ENCODE measurements at regions not wholly inside any gene's neighbourhood (a gene's known extent, or its start where the extent isn't known, plus 50 kb on each side); places are given as distances from the start of the nearest gene placed in this dataset.

GRCh38 chr15:39458131-39458530 lies 122.7 kb upstream of the THBS1 start:
- DNase-seq: no peak
- intact Hi-C loops (cut with DNase I): no loop called here

DNA sequence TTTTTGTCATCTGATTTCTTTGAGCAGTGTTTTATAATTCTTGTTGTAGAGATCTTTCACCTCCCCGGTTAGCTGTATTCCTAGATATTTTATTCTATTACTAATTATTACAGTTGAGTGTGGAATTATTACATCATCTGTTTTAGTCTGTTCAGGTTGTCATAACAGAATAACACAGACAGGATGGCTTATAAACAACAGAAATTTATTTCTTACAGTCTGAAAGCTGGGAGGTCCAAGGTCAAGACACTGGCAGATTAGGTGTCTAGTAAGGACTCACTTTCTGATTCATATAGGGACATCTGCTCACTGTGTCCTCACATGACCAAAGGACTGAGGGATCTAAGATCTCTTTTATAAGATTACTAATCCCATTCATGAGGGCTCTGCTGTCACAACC lies 121.3 kb upstream of the THBS1 start:
- DNase-seq: no peak
- intact Hi-C loops (cut with DNase I): no loop called here

GRCh38 chr15:39460748-39461147 lies 120.1 kb upstream of the THBS1 start:
- DNase-seq: no peak
- intact Hi-C loops (cut with DNase I): no loop called here

DNA sequence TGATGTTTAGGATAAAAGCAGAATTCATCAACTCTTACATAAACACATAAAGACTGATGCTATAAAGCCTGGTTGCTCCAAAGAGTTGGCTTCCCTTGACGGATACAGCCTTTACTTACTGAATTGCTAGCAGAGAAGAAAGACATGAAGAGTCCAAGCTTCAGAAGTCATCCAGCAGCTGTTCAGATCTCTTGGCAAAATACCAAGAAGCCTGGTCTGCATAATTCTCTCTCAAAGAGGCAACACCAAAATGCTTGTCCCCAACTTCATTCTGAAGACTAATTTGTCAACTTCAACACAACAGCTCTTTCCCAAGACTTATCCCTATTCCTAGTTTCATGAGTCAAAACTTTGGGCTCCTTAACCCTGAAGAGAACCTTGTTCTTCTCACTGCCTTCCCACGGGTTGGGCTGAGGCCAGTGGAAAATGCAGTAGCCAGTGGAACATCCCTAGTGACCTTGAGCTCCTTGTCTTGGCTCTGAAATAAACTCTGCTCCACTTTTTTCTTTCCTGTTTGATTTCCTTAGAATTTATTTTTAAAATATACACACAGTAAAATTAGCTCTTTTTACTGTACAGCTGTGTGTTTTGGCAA lies 119.2 kb upstream of the THBS1 start:
- DNase-seq: no peak
- intact Hi-C loops (cut with DNase I): no loop called here

- DNase-seq: no peak
- intact Hi-C loops (cut with DNase I): no loop called here
These were observed 118.2 kb upstream of the THBS1 start for GRCh38 chr15:39462691-39463090.

DNA sequence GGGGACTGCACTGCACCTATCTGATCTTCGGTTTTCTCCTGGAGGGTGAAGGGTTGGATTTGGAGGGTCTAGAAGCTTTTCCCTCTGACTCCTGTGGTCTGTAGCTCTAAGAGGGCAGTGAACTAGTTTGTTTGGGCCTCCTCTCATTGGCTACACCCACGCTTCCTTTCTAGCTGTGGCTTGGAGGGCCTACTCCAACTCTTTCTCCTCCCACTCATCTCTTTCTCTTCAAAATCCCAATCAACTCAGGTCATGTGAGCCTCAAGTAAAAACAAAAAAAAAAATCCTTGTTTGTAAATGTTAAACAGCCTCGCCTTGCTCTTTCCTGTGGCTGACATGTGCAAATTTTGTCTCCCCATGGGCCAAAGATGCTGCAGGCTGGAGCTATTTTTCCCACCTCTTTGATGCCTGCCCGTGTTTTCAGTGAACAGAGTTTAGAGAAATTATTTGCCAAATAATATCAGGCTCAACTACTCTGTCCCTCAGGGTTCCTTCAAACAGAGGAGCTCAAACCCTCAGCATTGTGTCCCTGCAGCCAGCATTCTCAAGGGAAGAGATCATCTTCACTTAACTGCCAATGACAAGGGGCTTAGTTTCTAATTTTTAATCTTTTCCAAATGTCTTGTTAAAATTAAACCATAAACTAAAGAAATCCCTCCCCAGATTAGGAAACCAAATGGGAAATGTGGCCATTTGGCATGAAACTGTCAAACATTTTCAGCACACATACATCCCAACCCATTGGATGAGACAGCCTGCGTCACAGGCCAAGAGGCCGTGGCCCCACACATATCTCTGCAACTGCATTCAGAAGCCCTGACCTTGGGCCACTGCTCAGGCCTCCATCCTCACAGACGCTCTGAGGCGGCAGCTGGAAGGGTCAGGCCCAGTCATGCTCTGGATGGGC lies 114.8 kb upstream of the THBS1 start:
- DNase-seq: no peak
- intact Hi-C loops (cut with DNase I): no loop called here

DNA sequence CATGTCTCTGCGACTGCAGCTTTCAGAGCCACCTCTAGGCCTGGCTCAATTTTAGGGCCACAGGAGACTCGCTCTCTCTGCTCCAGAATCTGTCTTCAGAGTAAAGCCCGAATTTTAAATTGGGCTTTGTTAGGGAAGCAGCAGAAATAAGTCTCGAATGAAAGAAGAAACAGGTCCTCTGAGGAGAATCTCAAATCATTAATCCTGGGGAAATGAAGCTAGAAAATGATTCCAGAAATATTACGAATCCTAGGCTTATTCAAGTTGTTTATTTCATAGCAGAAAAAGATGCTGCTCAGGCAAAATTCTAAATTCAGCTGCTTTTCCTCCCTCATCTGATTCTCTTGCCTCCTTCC lies 114.2 kb upstream of the THBS1 start:
- intact Hi-C loops (cut with DNase I): no loop called here
- DNase-seq: no peak

DNA sequence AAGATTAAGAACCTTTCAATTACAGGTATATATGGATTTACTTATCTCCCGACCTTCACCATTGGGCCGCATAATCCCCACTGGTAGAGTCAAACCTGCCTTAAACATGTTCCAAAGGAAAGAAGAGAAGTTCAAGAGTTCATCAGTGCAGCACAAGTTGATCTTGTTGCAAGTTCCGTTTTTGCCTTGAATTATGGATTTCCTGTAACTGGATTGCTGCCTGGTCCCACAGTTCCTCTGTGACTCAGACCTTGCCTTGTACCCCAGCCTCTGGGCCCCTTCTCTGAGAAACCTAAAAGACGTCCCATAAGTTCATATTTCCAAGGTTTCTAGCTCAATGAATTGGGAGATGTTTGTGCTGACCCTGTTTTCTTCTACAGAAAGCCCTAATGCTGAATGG lies 112.5 kb upstream of the THBS1 start:
- no peak for DNase-seq
- intact Hi-C loops (cut with DNase I): no loop called here

DNA sequence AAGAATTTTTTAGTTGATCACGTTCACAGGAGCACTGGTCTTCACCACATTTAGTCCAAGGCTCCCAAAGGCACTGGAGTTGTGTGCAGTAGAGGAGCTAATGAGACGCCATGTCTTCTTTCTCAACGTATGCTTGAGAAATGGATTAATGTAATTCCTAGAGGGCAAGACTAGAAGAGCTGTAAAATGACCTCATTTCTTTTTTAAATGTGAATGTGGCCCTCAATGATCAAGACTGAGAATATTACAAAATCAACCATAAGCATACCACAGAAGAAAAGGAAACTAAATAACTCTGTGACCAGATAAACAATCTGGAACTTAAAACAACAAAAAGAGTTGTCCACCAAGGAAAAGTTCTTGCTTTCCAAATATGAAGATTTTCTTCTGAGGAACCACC lies 112.1 kb upstream of the THBS1 start:
- DNase-seq: no peak
- intact Hi-C loops (cut with DNase I): no loop called here

DNA sequence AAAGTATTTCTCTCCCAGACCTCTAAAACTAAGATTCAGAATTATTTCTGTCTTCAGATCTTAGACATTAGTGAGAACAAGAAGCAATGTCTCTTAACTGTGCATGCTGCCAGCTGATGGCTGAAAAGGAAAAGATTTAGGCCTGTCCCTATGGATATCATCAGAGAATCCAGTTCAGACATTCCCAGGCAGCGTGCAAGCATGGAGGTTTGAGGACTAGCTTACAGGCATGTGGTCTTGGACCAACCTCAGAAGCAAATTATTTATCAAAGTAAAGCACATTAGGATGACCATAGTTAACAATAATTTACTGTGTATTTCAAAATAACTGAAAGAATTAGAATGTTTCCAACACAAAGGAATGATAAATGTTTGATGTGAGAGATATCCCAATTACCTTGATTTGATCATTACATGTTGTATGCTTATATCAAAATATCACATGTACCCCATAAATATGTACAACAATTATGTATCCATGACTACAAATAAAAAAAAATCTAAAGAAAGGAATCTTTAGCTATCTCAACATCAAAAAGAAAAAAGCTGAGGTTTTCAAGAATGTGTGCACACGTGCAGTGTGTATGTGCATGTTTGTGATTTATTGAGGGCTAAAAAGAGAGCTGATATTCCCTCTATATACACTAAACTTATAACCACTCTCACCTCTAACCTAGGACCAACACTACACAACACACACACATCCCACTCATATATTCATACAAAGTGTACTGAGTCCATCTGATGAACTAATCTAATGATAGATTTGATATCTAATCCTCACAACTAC lies 108.9 kb upstream of the THBS1 start:
- intact Hi-C loops (cut with DNase I): no loop called here
- DNase-seq: no peak

DNA sequence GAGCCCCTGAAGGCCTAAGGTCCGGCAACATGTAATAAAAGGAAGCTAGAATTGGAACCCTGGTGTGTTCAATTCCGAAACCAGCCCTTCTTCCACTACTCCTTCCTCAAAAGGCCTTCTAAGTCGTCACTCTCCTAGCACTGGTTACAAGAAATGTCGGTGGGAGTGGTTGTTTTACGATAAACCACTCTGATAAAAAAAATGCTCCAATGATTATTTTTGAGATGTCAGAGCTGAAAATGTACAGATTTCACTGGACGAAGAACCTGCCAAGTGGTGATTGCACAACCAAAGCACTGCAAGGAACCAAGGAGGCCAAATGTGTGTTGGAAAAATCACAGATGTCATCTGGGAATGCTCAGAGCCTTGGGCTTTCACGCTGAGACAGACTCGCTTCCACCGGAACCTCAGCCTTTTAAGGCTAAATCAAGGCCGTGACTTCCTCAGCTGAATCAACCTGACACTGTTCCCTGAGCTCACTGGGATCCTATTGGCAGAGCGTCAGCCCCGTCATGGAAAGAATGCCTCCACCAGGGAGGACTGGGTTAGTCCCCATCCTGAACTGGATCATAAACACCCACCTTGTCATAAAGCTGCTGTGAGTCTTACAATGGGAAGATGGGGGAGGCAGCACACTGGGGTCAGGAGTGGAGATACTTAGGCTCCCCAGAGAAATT lies 108.1 kb upstream of the THBS1 start:
- no peak for DNase-seq
- intact Hi-C loops (cut with DNase I): no loop called here

- no peak for DNase-seq
- intact Hi-C loops (cut with DNase I): no loop called here
These were observed 107.5 kb upstream of the THBS1 start for GRCh38 chr15:39473298-39473947.

GRCh38 chr15:39474657-39475056 lies 106.2 kb upstream of the THBS1 start:
- intact Hi-C loops (cut with DNase I): no loop called here
- DNase-seq: no peak

- intact Hi-C loops (cut with DNase I): no loop called here
- DNase-seq: no peak
These were observed 101.9 kb upstream of the THBS1 start for GRCh38 chr15:39478996-39479395.

DNA sequence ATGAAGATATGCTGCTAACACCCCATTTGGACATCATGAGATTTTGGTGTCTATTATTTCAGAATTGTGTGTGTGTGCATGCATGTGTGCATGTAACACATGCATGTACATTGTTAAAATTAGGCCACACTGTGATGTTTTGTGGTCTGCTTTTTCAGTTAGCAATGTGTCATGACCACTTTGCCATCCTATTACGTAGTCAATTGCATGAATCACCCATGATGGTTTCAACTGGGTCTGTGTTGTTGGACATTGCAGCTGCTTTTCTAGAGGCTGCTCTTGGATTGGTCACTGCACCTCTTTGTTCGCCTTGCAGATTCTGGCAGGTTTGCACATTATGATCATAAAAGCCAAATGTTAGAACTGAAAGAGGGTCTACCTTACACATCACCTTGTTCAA lies 101.0 kb upstream of the THBS1 start:
- intact Hi-C loops (cut with DNase I): no loop called here
- DNase-seq: no peak

DNA sequence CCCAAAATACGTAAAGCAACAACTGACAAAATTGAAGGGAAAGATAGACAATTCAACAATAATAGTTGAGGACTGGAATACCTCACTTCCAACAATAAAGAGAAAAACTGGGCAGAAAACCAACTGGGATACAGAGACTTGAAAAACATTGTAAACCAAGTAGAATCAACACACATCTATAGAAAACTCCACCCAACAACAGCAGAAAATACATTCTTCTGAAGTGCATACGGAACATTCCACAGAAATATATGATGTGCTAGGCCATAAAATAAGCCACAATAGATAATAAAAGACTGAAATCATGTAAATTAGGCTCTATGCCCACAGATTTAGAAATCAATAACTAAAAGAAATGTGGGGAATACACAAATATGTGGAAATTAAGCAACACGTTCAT lies 98.4 kb upstream of the THBS1 start:
- no peak for DNase-seq
- intact Hi-C loops (cut with DNase I): no loop called here

DNA sequence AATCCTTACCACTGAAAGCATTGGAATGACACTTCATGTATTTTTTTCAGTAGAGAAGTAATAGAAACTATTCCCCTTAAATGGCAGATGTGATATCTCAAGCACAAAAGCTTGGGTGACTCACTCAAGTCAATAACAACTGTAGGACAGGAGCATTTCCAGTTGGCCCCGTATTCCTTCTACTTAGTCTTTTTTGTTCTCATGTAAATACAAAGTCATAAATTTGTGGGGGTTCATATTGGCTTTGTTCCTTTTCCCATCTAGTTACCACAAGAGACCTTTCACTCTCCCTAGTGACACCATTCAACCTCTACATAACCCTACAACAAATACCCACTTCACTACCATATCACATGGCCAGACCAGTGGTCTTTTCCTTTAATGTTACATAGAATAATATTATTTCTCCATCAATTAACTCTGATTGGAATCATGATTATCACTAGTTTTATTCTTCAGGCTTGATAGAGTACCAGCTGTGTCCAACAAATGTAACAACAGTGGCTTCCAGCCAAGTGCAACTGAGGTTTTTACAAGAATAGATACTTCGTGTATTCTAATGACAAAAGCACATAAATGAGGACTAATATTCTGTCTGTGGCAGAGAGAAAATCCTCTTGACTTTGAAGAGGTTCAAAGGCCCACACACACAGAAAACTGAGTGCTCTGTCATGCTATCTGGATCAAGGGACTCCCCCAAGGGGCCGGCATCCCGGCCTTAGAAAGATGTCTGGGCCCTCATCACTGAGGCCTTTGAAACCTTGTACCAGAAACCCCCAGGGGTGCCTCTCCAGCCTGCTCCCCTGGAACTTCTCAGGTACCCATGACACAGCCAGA lies 94.0 kb upstream of the THBS1 start:
- DNase-seq: no peak

DNA sequence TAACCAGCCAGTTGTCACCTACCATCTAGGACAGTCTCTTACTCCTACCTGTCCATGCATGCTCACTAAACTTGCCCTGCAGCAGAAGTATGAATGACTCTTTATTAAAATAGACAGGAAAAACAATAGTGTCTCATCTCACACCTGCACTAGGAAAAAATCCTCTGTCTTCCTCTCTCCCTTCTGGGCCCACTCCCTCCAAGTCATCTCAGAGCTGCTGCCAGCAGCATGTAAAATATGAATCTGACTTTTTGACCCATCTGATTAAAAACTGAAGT lies 93.5 kb upstream of the THBS1 start:
- intact Hi-C loops (cut with DNase I): no loop called here
- no peak for DNase-seq

More for the DNA sequence above, 94.0 kb upstream of the THBS1 start:
- intact Hi-C loops (cut with DNase I): no loop called here

DNA sequence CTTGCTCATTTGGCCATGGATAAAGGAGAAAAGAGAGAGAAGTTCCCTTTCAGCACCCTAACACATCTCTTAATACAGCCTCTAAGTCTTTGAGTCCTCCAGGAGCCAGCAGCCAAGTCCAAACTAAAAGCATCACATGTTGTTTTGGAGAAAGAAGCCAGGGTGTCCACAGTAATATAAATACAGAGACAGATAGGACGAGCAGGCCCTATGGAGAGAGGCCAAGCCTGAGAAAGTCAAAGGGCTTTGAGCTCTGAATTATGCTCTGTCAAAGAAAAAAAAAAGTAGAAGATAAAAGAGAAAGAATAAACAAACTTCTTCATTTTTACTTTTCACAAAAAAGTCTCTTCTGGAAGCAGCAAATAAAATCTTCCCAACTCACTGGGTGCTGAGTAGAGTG lies 92.4 kb upstream of the THBS1 start:
- no peak for DNase-seq
- intact Hi-C loops (cut with DNase I): no loop called here

- intact Hi-C loops (cut with DNase I): no loop called here
- no peak for DNase-seq
These were observed 91.9 kb upstream of the THBS1 start for GRCh38 chr15:39488961-39489360.

Data from posterior cingulate gyrus (tissue), 11 donors.